ENCODE measurements at regions not wholly inside any gene's neighbourhood (a gene's known extent, or its start where the extent isn't known, plus 50 kb on each side); places are given as distances from the start of the nearest gene placed in this dataset.
"Not testable (repeated sequence)": the region's sequence is repeated elsewhere in the genome, so short reads cannot be mapped to it uniquely, and the experiment has no call there.

- no peak for DNase-seq (ENCODE audit: low read depth)
Observed at GRCh38 chr18:63071701-63072141, 247.8 kb downstream of the BCL2 start.

GRCh38 chr18:63070767-63071502, 248.6 kb downstream of the BCL2 start:
- no peak for DNase-seq (ENCODE audit: low read depth)

GRCh38 chr18:63069496-63069895, 250.1 kb downstream of the BCL2 start:
- no peak for DNase-seq (ENCODE audit: low read depth)

GRCh38 chr18:63067939-63068338, 251.6 kb downstream of the BCL2 start:
- no peak for DNase-seq (ENCODE audit: low read depth)

- no peak for DNase-seq (ENCODE audit: low read depth)
Observed at GRCh38 chr18:63065172-63065571, 254.4 kb downstream of the BCL2 start.

GRCh38 chr18:63063171-63063570, 256.4 kb downstream of the BCL2 start:
- peak; percentile 15 for DNase-seq (ENCODE audit: low read depth)

GRCh38 chr18:63062246-63062645, 257.3 kb downstream of the BCL2 start:
- peak; percentile 15 for DNase-seq (ENCODE audit: low read depth)

GRCh38 chr18:63061303-63061702, 258.3 kb downstream of the BCL2 start:
- no peak for DNase-seq (ENCODE audit: low read depth)

GRCh38 chr18:63058521-63058920, 261.0 kb downstream of the BCL2 start:
- no peak for DNase-seq (ENCODE audit: low read depth)

GRCh38 chr18:63057707-63058106, 261.9 kb downstream of the BCL2 start:
- DNase-seq (ENCODE audit: low read depth), result no peak

GRCh38 chr18:63054901-63055584, 264.5 kb downstream of the BCL2 start:
- DNase-seq (ENCODE audit: low read depth), result no peak

GRCh38 chr18:63051928-63052327, 267.6 kb downstream of the BCL2 start:
- DNase-seq (ENCODE audit: low read depth), result no peak

- DNase-seq (ENCODE audit: low read depth), result not testable (repeated sequence)
Observed at GRCh38 chr18:63050667-63051395, 268.7 kb downstream of the BCL2 start.

GRCh38 chr18:63046375-63046774, 273.2 kb downstream of the BCL2 start:
- no peak for DNase-seq (ENCODE audit: low read depth)

- DNase-seq (ENCODE audit: low read depth), result no peak
Observed at GRCh38 chr18:63043516-63043915, 276.1 kb downstream of the BCL2 start.

GRCh38 chr18:63042351-63042750, 277.2 kb downstream of the BCL2 start:
- DNase-seq (ENCODE audit: low read depth), result no peak

GRCh38 chr18:63040788-63041410, 278.7 kb downstream of the BCL2 start:
- DNase-seq (ENCODE audit: low read depth), result no peak

GRCh38 chr18:63037491-63037890, 282.1 kb downstream of the BCL2 start:
- no peak for DNase-seq (ENCODE audit: low read depth)

GRCh38 chr18:63031375-63031774, 288.2 kb downstream of the BCL2 start:
- no peak for DNase-seq (ENCODE audit: low read depth)

Measured in GM04504 (cell line).